ENCODE measurements at regions not wholly inside any gene's neighbourhood (a gene's known extent, or its start where the extent isn't known, plus 50 kb on each side); places are given as distances from the start of the nearest gene placed in this dataset.

DNA sequence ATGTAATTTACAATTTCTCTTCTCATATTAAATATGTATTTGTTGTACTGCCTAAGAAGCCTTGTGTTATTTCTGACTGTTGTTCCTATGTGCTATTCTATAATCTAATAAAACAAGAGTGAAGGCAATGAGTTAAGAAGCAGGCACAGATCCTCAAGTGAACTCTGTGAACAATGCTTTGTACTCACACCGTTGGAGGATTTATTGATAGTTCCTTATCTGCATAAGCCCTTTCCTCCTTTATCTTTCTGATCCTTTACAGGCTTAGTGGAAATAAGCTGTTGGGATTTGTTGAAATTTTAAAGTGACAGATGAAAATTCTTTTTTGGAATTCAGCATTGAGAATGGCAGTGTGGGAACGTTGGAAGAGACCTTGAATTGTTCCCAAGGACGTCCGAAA lies 329.6 kb upstream of the NPVF start:
- DNase-seq (ENCODE audit: low read depth): no peak
- H3K4me3 ChIP-seq (replicated peaks; ENCODE audit: low read depth, low read length): no peak overlapping the region
- TF ChIP-seq CTCF (IDR thresholded peaks at IDR 0.05; ENCODE audit: low read length, missing control alignments): no peak

DNA sequence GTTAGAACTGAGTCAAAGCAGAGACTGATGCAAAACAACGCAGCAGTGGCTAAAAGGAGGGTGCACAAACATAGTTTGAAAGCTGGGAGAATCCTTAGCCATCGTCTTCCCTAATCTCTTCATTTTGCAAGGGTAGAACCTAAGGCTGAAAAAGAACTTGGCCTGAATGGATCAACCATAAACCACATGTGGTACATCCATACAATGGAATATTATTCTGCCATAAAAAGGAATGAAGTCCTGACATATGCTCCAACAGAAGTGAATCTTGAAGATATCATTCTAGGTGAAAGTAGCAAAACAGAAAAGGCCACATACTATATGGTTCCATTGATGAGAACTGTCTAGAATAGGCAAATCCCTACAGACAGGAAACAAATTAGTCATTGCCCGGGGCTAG lies 330.3 kb upstream of the NPVF start:
- no peak overlapping the region for H3K4me3 ChIP-seq (replicated peaks; ENCODE audit: low read depth, low read length)
- no peak for DNase-seq (ENCODE audit: low read depth)
- no peak for TF ChIP-seq CTCF (IDR thresholded peaks at IDR 0.05; ENCODE audit: low read length, missing control alignments)

DNA sequence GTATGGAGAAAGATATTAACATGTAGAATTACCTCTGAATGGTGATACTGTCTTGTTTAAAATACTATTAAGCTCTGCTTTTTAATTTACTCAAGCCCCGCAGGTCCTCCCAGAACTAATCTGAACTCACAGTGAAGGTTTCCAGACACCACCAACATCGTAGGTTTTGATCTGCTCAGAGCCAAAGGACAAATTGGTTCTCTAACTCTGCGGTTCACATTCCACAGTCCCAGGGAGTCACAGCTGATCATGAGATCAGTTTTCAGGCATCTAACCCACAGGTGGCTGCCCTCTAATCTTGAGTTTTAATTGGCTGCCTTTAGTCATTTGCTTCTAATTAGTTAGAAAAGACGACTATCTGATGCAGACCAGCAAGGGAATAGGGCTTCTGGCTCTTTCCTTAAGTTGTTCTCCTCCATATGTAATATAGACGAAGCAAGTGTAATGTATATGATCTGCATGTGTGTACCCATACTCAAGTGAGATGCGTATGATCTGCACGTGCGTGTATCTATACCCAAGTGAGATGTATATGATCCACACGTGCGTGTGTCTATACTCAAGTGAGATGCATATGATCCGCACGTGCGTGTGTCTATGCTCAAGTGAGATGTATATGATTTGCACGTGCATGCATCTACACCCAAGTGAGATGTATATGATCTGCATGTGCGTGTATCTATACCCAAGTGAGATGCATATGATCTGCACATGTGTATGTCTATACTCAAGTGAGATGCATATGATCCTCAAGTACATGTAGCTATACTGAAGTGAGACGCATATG lies 331.5 kb upstream of the NPVF start:
- TF ChIP-seq CTCF (IDR thresholded peaks at IDR 0.05; ENCODE audit: low read length, missing control alignments): no peak
- no peak overlapping the region for H3K4me3 ChIP-seq (replicated peaks; ENCODE audit: low read depth, low read length)
- DNase-seq (ENCODE audit: low read depth): no peak

DNA sequence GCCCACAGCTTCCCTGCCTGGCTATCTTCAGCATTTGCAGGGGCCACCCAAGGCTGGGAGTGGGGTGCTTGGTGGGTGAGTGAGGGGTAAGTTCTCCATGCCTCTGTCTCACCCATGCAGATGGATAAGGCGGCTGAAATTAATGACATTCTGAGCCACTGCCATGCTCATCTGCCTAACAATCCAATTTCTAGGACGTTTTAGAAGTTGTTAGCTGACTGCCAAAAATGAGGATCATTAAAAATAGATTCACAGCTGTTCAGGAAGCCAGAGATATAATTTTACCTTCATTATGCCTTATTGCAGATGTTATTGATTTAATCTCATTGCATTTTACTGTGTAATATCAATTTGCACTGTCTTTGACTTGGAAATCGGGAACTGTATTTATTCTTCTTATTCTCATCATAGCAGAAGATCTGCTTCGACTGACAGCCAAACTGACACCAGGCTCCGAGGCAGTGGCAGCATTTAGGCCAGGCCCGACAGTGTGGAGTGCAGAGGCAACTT lies 334.4 kb upstream of the NPVF start:
- TF ChIP-seq CTCF (IDR thresholded peaks at IDR 0.05; ENCODE audit: low read length, missing control alignments): no peak

GRCh38 chr7:25565002-25565401 lies 336.7 kb upstream of the NPVF start:
- no peak for TF ChIP-seq CTCF (IDR thresholded peaks at IDR 0.05; ENCODE audit: low read length, missing control alignments)
- no peak for DNase-seq (ENCODE audit: low read depth)

More for the DNA sequence above, 334.4 kb upstream of the NPVF start:
- H3K4me3 ChIP-seq (replicated peaks; ENCODE audit: low read depth, low read length): no peak overlapping the region
- DNase-seq (ENCODE audit: low read depth): no peak

GRCh38 chr7:25565949-25566348 lies 337.7 kb upstream of the NPVF start:
- DNase-seq (ENCODE audit: low read depth): peak; percentile 81
- no peak overlapping the region for H3K4me3 ChIP-seq (replicated peaks; ENCODE audit: low read depth, low read length)
- TF ChIP-seq CTCF (IDR thresholded peaks at IDR 0.05; ENCODE audit: low read length, missing control alignments): no peak

More at GRCh38 chr7:25565002-25565401, 336.7 kb upstream of the NPVF start:
- H3K4me3 ChIP-seq (replicated peaks; ENCODE audit: low read depth, low read length): no peak overlapping the region

- no peak for TF ChIP-seq CTCF (IDR thresholded peaks at IDR 0.05; ENCODE audit: low read length, missing control alignments)
- no peak for DNase-seq (ENCODE audit: low read depth)
- H3K4me3 ChIP-seq (replicated peaks; ENCODE audit: low read depth, low read length): no peak overlapping the region
These were observed 339.1 kb upstream of the NPVF start for GRCh38 chr7:25567430-25567829.
